ENCODE measurements at regions not wholly inside any gene's neighbourhood (a gene's known extent, or its start where the extent isn't known, plus 50 kb on each side); places are given as distances from the start of the nearest gene placed in this dataset.

DNA sequence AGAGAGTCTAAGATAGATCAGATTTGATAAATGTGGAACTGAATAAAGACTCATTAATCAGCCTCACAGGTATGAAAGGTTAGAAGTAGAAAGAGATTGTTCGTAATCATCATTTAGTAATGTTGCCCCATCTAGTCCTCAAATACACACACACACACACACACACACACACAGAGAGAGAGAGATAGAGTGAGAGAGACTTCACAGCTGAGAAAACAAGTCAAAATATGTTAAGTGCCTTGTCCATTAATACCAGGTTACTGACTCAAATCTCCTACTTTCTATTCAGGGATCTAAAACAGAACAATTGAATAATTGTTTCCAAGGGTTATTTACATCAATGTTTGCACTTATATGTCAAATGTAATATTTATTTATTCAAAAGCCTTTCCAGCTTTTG, 284.6 kb downstream of the MRPS30 start:
- no peak overlapping the region for H3K4me3 Mint-ChIP-seq
- ATAC-seq (ENCODE audit: poor library complexity) (no peak), DNase-seq (no peak)
- Histone ChIP-seq H3K4me1 (ENCODE audit: insufficient read depth, low read length) (no peaks in the 10 kb centered on the region), H3K27me3 (ENCODE audit: control insufficient read depth in 1 of 2, insufficient read depth in 2 of 2, low read length in 2 of 2) (no peaks in the 10 kb centered on the region), H3K9me3 (ENCODE audit: control insufficient read depth in 1 of 2, insufficient read depth in 1 of 2, low read length in 2 of 2) (no peaks in the 10 kb centered on the region), H3K36me3 (ENCODE audit: insufficient read depth, low read length) (no peaks in the 10 kb centered on the region), H3K4me3 (ENCODE audit: low read length) (no peak overlapping the region), H3K27ac (ENCODE audit: low read depth in 1 of 2, low read length in 2 of 2) (no peak overlapping the region)
- intact Hi-C loops (cut with DNase I, micrococcal nuclease): no loop called here
- no peaks in the 10 kb centered on the region for H3K4me1 Mint-ChIP-seq (ENCODE audit: low read depth)
- ChIA-PET CTCF (interaction anchor here (0.6 kb wide), 1 partner anchor 292 kb away, joined by 3 read pairs; no protein-coding TSS in a partner anchor), POLR2A (no interaction called here)
- peaks cover 4% of the 10 kb centered on the region for H3K9me3 Mint-ChIP-seq
- TF ChIP-seq CTCF (IDR thresholded peaks at IDR 0.05): no peak
- H3K27me3 Mint-ChIP-seq: no peaks in the 10 kb centered on the region
- H3K36me3 Mint-ChIP-seq (ENCODE audit: low read depth): no peaks in the 10 kb centered on the region
- H3K27ac Mint-ChIP-seq: no peak overlapping the region

DNA sequence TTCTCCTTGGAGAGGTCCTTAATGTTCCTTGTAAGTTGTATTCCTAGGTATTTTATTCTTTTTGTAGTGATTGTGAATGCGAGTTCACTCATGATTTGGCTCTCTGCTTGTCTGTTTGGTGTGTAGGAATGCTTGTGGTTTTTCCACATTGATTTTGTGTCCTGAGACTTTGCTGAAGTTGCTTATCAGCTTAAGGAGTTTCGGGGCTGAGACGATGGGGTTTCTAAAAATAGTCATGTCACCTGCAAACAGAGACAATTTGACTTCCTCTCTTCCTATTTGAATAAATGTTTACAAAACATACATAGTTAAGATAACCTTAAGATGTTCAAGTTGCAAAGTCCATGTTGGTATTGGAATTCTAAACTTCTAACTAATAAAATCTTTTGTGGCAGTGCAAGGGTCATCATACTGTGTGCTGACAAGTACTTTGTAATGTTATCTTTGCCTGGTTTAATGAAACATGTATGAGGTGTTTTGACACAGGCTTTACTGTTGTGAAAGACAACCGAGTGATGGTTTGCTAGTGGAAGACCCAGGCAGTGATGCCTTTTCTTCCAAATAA, 286.2 kb downstream of the MRPS30 start:
- ChIA-PET CTCF (no interaction called here), POLR2A (no interaction called here)

GRCh38 chr5:45098483-45098882, 289.7 kb downstream of the MRPS30 start:
- ATAC-seq (ENCODE audit: poor library complexity): no peak
- Histone ChIP-seq H3K4me1 (ENCODE audit: insufficient read depth, low read length) (no peaks in the 10 kb centered on the region), H3K36me3 (ENCODE audit: insufficient read depth, low read length) (no peaks in the 10 kb centered on the region), H3K4me3 (ENCODE audit: low read length) (no peak overlapping the region), H3K27ac (ENCODE audit: low read depth in 1 of 2, low read length in 2 of 2) (no peak overlapping the region), H3K9me3 (ENCODE audit: control insufficient read depth in 1 of 2, insufficient read depth in 1 of 2, low read length in 2 of 2) (peaks cover 0 to under 1% of the 10 kb centered on the region in 2 experiments), H3K27me3 (ENCODE audit: control insufficient read depth in 1 of 2, insufficient read depth in 2 of 2, low read length in 2 of 2) (no peaks in the 10 kb centered on the region)
- Mint-ChIP-seq H3K36me3 (ENCODE audit: low read depth) (no peaks in the 10 kb centered on the region), H3K4me1 (ENCODE audit: low read depth) (no peaks in the 10 kb centered on the region), H3K4me3 (no peak overlapping the region), H3K27ac (no peak overlapping the region), H3K27me3 (no peaks in the 10 kb centered on the region), H3K9me3 (peaks cover 4% of the 10 kb centered on the region)
- CTCF ChIA-PET: no interaction called here
- POLR2A ChIA-PET: no interaction called here
- intact Hi-C loops (cut with DNase I, micrococcal nuclease): no loop called here
- DNase-seq: no peak
- TF ChIP-seq CTCF (IDR thresholded peaks at IDR 0.05): no peak

More for the DNA sequence above, 286.2 kb downstream of the MRPS30 start:
- H3K27me3 ChIP-seq (ENCODE audit: control insufficient read depth in 1 of 2, insufficient read depth in 2 of 2, low read length in 2 of 2): no peaks in the 10 kb centered on the region
- ATAC-seq (ENCODE audit: poor library complexity) (no peak), DNase-seq (no peak)
- TF ChIP-seq CTCF (IDR thresholded peaks at IDR 0.05): no peak
- Mint-ChIP-seq H3K27me3 (no peaks in the 10 kb centered on the region), H3K4me1 (ENCODE audit: low read depth) (no peaks in the 10 kb centered on the region), H3K36me3 (ENCODE audit: low read depth) (no peaks in the 10 kb centered on the region), H3K27ac (no peak overlapping the region), H3K4me3 (no peak overlapping the region), H3K9me3 (no peaks in the 10 kb centered on the region)
- no peak overlapping the region for H3K4me3 ChIP-seq (ENCODE audit: low read length)
- intact Hi-C loops (cut with DNase I, micrococcal nuclease): no loop called here
- H3K4me1 ChIP-seq (ENCODE audit: insufficient read depth, low read length): no peaks in the 10 kb centered on the region
- no peaks in the 10 kb centered on the region for H3K36me3 ChIP-seq (ENCODE audit: insufficient read depth, low read length)
- no peak overlapping the region for H3K27ac ChIP-seq (ENCODE audit: low read depth in 1 of 2, low read length in 2 of 2)
- H3K9me3 ChIP-seq (ENCODE audit: control insufficient read depth in 1 of 2, insufficient read depth in 1 of 2, low read length in 2 of 2): no peaks in the 10 kb centered on the region
